H1 (cell line): ENCODE measurements at regions not wholly inside any gene's neighbourhood (a gene's known extent, or its start where the extent isn't known, plus 50 kb on each side); places are given as distances from the start of the nearest gene placed in this dataset.

Experiments
- CHD1 ChIP-seq: IDR thresholded peaks from 2 replicates; pipeline ENCODE4 v1.6.1; 2012; ENCODE audit warnings: low read depth, low read length, improper control_type of control experiment
- CHD7 ChIP-seq: fragments of 300-600 bp; sonication (generic); IDR thresholded peaks from 2 replicates; pipeline ENCODE4 v1.7.1; 2012; ENCODE audit warnings: low read length, moderate library complexity, mild to moderate bottlenecking, inconsistent platforms; ENCODE audit not compliant: insufficient replicate concordance
- HDAC2 ChIP-seq, 2 experiments: fragments of 300-600 bp in 1 of 2; sonication (generic) in 1 of 2; IDR thresholded peaks; 2 replicates each; pipeline ENCODE4 v1.6.1; 2011 to 2012; ENCODE audit warnings: low read depth in 2 of 2, low read length in 2 of 2, mild to moderate bottlenecking in 2 of 2, moderate library complexity in 2 of 2, borderline replicate concordance in 1 of 2, inconsistent platforms in 1 of 2
- KDM1A ChIP-seq: fragments of 200-600, 300-600 bp; sonication (generic); IDR thresholded peaks from 2 replicates; pipeline ENCODE4 v1.7.1; 2016; ENCODE audit warnings: mild to moderate bottlenecking, low read length, borderline replicate concordance
- RAD21 ChIP-seq, 2 experiments: IDR thresholded peaks in 1 of 2; conservative IDR thresholded peaks in 1 of 2; 2 replicates each; pipeline ENCODE4 v1.6.1; 2011; ENCODE audit warnings: low read depth in 2 of 2, low read length in 2 of 2, improper control_type of control experiment in 1 of 2, inconsistent platforms in 1 of 2, mild to moderate bottlenecking in 1 of 2, moderate library complexity in 1 of 2
- SIRT6 ChIP-seq: IDR thresholded peaks from one replicate; pipeline ENCODE4 v1.7.1; 2012; ENCODE audit warnings: low read length, inconsistent platforms

- TF ChIP-seq CHD7 (no peak), KDM1A (no peak), RAD21 (IDR thresholded peaks at IDR 0.05 in 1 of 2, conservative IDR thresholded peaks at IDR 0.05 in 1 of 2; ENCODE audit: low read depth in 2 of 2, low read length in 2 of 2) (no peak), HDAC2 (IDR thresholded peaks at IDR 0.05; ENCODE audit: borderline replicate concordance in 1 of 2, low read depth in 2 of 2, low read length in 2 of 2) (no peak), CHD1 (no peak), SIRT6 (no peak)
- TF ChIP-seq, all 59 proteins: peak for 0
These were observed 108.6 kb downstream of the ZBTB18 start (continued) for GRCh38 chr1:244159646-244160045.
